Ecto neural progenitor cell (in vitro differentiated cells): ENCODE measurements at regions not wholly inside any gene's neighbourhood (a gene's known extent, or its start where the extent isn't known, plus 50 kb on each side); places are given as distances from the start of the nearest gene placed in this dataset.

ENCODE experiments used
- DNase-seq: peaks from one replicate; pipeline ENCODE4 v3.0.0-alpha.2; 2018; ENCODE audit warnings: low spot score

DNA sequence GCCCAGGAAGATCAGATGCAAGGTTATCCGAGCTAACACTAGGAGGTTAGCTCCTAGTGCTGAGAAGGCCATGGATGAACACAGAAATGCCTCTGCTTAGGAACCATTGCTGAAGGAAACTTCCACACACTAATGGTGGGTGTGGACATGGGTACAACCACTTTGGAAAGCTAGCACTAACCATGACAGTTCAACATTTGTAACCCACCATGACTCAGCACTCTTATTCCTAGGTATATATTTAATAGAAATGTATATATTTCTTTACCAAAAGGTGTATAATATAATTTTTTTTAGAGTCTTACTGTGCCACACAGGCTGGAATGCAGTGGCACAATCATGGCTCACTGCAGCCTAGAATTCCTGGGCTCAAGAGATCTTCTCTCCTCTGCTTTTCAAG is 85.3 kb upstream of the BTBD3 start:
- DNase-seq = no peak

DNA sequence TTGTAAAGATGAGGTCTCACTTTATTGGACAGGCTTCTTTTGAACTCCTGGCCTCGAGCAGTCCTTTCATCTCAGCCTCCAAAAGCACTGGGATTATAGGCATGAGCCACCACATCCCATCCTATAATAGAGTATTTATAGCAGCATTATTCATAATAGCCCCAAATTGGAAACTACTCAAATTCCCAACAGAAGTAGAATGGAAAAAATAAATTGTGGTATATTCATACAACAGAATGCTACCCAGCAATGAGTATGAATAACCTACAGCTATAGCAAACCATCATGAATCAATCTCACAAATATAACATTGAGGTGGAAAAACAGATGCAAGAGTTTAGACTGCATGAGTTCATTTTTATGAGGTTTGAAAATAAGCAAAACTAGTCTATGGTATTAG is 84.8 kb upstream of the BTBD3 start:
- no peak for DNase-seq

DNA sequence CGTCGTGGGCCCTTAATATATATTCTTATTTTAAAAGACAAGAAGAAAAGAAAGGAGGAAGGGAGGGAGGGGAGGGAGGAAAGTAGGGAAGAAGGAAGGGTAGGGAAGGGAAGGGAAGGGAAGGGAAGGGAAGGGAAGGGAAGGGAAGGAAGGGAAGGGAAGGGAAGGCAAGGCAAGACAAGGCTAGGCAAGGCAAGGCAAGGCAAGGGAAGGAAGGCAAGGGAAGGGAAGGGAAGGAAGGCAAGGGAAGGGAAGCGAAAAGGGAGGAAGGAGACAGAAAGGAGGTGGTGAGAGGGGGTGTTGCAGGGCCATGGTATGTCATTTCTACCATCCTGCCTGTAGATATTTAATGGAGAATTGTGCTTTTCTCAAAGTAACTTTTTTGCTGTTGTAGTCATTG is 83.9 kb upstream of the BTBD3 start:
- no peak for DNase-seq

DNA sequence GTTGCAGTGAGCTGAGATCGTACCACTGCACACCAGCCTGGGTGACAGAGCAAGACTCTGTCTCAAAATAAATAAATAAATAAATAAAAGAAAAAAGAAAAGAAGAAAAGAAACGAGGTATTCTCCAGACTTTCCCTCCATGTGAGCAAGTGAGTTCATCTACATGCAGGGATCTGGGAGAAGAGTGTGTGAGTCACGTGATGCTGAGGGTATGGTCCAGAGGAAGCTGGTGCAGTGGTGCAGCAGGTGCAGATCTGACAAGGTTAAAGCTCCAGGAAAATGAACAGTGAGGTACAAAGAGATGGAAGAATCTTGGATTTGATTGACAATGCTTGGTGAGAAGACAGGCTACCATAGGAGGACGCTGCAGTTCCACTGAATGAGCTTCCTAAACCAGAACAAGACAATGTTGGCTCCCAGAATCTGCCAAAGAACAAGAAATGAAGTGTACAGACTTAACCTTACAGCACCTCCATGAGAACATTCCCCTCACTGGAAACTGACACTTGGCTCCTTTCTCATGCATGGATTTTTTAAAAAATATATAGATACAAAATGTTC is 79.5 kb upstream of the BTBD3 start:
- no peak for DNase-seq

- no peak for DNase-seq
These were observed 75.7 kb upstream of the BTBD3 start for GRCh38 chr20:11841972-11842461.

DNA sequence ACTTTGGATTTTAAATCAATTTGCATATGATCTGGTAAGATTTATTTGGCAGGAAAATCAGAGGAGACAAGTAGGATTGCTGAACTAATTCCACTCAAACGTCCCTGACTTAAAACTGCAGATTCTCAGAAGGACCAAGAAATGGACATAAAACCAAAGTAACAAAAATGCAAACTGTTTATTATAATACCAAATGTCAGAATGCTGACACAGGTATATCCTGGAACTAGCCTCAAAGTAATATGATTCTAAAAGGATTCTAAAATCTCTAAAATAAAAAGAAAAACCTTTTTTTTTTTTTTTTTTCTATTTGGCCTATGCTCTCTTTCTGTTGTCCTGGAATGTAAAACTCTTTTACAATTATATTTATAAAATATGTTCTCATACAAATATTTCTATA is 74.4 kb upstream of the BTBD3 start:
- no peak for DNase-seq

DNA sequence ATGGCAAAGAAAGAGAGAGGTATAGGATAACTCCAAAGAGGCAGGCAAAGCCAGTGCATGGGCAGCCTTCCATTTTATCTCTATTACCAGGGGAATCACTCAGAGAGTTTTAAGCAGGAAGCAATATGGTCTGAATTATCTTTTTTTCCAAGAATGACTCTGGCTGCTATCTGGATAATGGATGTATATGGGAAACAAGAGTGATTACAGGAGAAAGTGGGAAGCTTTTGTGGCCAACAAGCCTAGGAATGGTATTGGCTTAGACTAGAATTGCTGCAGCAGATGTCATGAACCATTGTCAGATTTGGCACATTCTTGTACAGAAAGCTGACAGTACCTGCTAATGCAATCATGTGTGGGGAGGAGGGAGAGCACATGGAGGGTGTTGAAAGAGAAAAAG is 73.0 kb upstream of the BTBD3 start:
- no peak for DNase-seq

DNA sequence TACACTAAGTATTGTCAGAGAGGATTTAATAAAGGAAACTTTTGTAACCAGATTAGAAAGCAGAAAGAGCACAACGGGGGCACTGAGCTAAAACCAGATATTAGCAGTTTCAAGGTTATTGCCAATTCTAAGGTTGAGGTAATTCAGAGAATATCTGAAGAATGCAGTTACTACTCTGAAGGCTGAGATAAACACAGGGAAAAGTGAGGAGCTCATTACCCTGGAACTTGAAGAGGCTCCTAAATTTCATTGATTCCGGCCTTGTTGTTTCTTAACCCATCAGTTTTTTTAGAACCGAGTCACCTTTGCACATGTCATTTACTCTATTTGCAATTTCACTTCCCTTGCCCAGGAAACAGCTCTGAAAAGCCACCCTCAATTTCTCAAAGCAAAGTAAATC is 72.4 kb upstream of the BTBD3 start:
- DNase-seq = no peak

GRCh38 chr20:11846131-11846530 is 71.6 kb upstream of the BTBD3 start:
- DNase-seq = no peak

GRCh38 chr20:11847827-11848226 is 69.9 kb upstream of the BTBD3 start:
- no peak for DNase-seq

GRCh38 chr20:11849270-11849915 is 68.3 kb upstream of the BTBD3 start:
- DNase-seq = no peak

GRCh38 chr20:11849976-11850670 is 67.6 kb upstream of the BTBD3 start:
- DNase-seq = no peak

DNA sequence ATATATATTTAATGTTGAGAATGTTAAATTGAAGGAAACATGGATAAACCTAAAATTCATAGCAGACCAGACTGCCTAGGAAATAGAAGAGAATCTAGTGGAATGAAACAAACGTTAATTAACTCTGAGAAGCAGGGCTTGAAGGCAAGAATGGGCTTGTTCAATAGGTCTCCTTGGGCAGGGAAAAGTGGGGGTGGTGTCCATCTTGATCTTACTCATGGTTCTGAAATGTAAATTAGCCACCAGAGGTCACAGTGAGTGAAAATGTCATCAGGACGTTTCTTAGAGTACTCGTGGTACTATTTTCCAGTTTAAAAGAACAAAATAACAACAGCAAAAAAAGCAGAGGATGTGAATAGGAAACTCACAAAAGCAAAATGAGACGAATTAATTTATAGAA is 66.8 kb upstream of the BTBD3 start:
- no peak for DNase-seq

DNA sequence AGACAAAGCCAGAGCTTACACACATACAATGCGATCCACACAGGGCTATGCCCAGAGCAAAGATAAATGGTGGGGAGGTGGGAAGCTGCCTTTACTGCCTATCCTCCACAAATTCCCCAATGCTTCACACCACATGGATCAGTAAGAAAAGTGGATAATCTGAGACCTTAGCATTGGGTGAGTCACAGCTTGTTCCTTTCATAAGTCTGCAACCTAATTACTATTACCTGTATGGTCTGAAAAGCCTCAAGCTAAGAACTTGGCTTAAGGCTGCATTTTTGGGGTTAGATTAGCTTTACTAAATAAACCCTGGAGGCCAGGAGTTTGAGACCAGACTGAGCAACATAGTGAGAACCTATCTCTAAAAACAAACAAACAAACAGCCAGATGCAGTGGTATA is 66.0 kb upstream of the BTBD3 start:
- DNase-seq = no peak

DNA sequence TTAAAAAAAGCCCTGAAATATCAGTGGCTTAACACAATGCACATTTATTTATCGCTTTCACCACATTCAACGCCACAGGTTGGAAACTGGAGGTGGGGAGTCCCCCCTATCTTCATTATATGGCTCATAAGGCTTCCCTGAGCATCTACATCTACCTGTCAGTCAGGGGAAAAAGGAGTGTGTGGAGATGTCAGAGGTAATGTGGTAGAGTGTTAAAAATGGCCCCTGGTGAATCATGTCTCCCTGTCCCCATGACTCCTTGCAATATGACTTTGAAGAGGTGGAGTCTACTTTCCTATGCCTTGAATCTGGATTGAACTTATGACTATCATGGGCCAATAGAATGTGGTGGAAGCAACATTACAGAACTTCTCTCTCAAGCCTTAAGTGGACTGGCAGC is 65.5 kb upstream of the BTBD3 start:
- DNase-seq = no peak

DNA sequence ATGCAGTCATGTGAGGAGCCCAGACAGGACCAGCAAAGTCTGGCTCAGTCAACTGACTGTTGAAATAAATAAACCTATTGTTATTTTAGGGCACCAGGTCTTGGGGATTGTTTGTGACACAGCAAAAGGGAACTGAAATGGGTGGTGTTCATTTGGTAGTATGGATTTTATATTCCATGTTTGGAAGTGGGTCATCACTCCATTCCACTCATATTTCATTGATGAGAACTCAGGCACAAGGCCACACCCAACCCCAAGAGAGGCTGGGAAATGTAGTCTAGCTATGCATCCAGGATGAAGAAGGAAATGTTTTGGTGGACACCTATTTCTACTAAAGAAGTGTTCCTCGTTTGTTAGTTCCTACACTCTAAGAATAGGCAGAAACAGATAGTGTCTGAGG is 64.9 kb upstream of the BTBD3 start:
- DNase-seq = no peak

DNA sequence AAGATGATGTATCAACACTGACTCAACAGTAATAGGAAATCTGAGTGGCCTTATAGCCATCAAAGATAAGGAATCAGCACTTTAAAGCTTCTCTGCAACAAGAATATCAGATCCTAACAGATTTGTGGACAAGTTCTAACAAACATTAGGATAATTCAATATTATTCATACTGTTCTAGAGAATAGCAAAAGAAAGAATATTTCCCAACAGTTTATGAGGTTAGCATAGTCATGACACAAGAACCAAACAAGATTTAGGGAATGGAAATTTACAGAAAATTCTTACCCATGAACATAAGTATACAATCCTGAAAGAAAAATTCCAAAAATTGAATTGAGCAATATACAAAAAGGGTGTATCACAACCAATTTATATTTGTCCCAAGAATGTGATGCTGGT is 64.3 kb upstream of the BTBD3 start:
- DNase-seq = no peak

GRCh38 chr20:11861479-11861878 is 56.2 kb upstream of the BTBD3 start:
- DNase-seq = no peak

DNA sequence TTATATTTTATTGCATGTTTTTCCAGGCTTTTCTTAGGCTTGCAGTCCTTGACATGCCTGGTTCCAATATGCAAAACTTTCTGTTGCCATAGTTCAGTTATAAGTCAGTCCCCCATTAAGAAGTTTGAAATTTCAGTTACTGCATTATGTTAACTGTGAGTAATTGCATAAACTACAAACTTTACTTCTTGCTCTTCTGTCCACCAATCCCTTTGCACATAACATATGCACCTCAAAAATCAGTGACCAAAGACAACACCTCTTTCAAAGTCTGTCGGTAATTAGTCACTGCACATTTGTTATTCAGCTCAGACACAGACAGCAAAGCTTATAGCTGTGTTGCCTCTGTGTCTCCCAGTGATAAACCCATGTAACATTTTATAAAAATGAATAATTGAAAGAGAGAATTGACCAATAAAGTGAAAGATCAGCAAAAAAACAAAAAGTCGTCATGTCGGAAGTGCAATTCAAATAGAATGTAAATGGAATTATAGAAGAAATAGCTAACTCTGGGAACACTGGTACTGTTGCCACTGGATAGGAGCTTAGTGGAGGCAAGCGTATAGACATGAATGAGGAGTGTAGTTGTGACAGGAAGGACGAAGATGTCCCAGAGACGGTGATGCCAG is 50.3 kb upstream of the BTBD3 start:
- no peak for DNase-seq
